Spleen (tissue), 7 donors: ENCODE measurements at regions not wholly inside any gene's neighbourhood (a gene's known extent, or its start where the extent isn't known, plus 50 kb on each side); places are given as distances from the start of the nearest gene placed in this dataset.

ENCODE experiments used
- CTCF ChIP-seq, 11 experiments: fragments of 200-600 bp in 7 of 11; fragments of 450-650 bp in 4 of 11; sonication (generic) in 4 of 11; IDR thresholded peaks in 8 of 11; conservative IDR thresholded peaks in 3 of 11; 1 replicate in 7 of 11; 2 replicates in 4 of 11; pipeline versions ENCODE4 v1.4.0 to v1.8.0; 2016 to 2021; ENCODE audit warnings: antibody characterized with exemption in 11 of 11, inconsistent platforms in 4 of 11, mild to moderate bottlenecking in 1 of 11
- POLR2AphosphoS5 ChIP-seq, 3 donors: sonication (generic); formaldehyde crosslinking; IDR thresholded peaks; one replicate each; pipeline ENCODE4 v1.5.1; 2017; ENCODE audit warnings: antibody characterized with exemption in 3 of 3
- donor health status: DM: no; HTN: no; CAD: no; lungs with moderate emphysema.
- donor health status: DM: no; HTN: no; CAD: no.
- donor health status: DM: no; HTN: no; CAD: no.

- TF ChIP-seq POLR2AphosphoS5 (IDR thresholded peaks at IDR 0.05) (no peak), CTCF (IDR thresholded peaks at IDR 0.05 in 8 of 11, conservative IDR thresholded peaks at IDR 0.05 in 3 of 11) (no peak)
These were observed 384.3 kb downstream of the ADAMTS20 start for GRCh38 chr12:43167691-43168090.
